ENCODE measurements at regions not wholly inside any gene's neighbourhood (a gene's known extent, or its start where the extent isn't known, plus 50 kb on each side); places are given as distances from the start of the nearest gene placed in this dataset.
"Not testable (repeated sequence)": the region's sequence is repeated elsewhere in the genome, so short reads cannot be mapped to it uniquely, and the experiment has no call there.

DNA sequence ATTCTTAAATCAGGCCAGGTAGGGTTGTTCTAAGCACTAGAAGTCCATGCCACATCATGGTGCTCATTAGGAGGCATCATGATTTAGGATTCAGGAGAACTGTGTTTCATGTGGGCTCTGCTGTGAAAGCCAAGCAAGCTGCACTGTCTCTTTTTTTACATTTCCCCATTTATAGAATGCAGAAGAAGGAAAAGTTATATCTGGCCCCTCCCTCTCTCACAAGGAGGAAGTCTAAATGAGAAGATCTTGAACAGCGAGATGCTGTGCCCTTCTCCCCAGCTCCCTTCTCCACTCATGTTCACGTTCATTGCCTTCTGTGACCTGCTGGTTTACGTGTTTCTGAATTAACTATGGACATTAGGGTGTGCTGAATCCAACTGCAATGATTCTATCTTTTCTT is 178.5 kb upstream of the RASGRP1 start:
- DNase-seq: no peak
- no peak for ATAC-seq

DNA sequence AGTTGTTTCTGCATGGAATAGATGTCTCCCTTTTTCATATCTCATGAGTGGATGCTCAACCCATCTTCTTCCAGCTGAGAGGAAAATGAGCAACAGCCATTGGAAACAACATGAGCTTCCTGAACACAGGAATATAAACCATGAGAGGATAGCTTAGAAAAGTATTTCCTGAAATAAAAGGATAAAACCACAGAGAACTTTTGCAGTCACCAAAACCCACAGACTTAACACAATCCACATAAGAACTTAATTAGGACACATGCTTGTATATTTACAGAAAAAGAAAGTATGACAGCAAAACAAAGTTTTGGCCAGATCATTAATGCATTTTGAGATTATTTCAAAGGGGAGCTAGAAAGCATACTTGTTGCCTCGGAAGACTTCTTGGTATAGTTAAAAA is 180.5 kb upstream of the RASGRP1 start:
- no peak for DNase-seq
- no peak for ATAC-seq

DNA sequence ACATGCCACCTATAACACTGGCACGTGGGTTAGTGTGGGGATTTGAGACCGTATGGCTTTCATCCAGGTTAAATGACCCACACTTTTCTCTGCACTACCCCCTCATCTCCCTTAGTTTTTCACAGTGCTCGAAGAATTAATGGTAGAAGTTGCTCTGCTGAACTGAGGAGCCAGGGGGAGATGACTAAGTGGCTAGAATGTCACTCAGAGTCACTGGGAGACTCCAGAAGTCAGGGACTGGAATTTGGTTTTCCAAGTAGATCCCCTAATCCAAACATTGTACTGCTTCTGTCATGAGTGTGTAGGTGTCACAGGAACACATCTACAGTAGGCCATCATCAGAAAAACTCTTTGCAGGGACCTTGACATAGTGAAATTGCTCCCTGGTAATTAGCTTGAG is 181.0 kb upstream of the RASGRP1 start:
- no peak for DNase-seq
- ATAC-seq: no peak

DNA sequence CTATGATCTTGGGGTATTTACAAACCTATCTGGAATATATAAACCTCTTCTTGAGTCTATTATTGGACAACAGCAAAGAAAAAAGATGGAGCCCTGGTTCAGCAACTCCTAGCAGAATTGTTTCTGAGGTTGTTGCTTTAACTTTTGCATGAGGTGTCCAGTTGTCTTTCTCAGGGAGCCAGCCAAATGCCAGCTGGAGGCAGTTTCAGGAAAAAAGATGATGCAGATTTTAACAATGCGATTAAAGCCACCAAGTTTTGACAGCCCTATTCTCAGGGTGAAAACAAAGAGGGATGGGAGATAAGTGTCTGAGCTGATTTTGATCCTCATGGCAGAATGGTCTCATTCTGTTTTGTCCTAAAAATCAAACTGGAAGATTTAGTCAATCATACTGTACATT is 181.6 kb upstream of the RASGRP1 start:
- ATAC-seq: no peak
- DNase-seq: no peak

DNA sequence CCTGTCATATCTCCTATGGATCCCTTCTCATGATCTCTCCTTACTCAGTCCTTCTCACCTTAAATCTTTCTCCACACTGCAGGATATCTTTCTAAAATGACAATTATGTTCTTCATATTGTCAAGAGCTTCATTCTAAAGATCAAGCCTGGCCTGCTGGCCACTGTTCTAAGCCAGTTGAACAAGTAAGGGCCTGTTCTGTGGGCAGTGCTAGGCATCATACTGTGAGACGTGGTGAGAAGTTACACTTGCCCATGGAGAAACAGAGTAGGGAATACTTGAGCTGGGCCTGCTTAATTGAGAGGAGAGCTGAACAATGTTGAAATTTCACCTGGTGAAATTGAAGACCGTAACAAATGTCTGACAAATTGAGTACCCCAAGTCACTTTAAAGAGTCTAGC is 184.1 kb upstream of the RASGRP1 start:
- no peak for ATAC-seq
- DNase-seq: no peak

DNA sequence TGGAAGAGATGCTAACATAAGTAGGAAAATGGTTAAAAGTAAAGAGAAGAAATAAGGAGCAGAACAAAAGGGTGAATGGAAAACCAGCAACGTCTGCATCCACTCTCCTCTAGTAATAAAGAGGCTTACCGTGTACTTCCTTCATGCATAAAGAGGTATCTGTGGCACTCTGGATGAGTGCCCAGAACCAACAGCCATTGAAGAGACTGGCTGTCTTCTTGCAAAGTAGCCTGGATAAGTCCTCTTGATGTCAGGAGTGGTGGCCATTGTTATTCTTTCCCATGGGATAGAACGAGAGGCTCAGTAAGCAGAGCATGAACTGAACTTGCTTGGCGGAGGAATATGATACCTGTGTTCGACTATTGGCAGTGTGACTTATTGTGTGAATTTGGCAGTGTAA is 186.2 kb upstream of the RASGRP1 start:
- DNase-seq (no peak), ATAC-seq (no peak)

DNA sequence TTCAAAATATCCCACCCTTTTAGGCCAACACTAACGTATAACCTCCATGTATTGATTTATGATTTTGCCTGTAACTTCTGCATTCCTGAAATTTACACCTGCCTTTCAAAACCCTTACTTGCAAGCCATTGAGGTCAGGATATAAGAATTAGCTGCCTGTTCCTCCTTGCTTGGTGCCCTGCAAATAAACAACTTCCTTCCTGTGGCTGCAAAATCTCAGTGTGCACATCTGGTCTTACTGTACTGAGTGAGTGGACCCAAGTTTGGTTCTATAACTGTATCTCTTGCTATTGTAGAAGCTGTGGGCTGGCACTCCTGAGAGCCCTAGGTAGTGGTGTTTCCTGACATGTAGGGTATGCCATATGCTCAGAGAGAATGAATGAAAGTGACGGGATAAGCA is 191.1 kb upstream of the RASGRP1 start:
- ATAC-seq (no peak), DNase-seq (no peak)

DNA sequence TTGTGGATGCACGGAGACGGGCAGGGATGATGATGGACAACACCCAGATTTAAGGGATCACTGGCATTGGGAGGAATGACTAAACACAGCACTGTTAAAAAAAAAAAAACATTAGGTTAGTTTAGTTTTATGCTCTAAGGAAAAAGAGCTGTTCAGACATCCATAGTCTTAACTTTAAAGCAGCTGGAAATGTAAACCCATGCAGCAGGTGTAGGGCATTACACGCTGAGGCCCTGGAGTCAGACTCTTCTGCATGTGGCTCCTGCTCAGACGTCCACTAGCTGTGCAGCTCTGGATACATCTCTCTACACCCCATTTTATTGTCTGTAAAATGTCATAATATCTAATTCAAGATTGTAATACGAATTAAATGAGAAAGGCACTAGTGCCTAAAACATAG is 191.8 kb upstream of the RASGRP1 start:
- no peak for ATAC-seq
- no peak for DNase-seq

DNA sequence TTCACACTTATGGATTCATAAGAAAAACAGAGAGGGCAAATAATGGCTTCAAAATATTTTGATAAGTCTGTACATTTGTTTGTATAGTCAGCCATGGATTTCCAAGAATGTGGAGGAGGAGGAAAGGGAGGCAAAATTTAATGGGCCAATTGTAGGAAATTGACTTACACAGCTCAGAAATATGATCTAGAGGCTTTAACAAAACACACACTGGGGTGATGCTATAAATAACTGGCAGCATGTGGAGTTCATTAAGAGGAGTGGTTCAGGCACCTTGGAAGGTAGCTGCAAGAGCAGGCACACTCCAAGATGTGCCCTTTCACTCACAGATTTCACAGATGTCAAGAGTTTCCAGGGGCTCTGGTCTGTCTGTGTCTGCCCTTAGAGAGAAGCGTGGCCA is 193.4 kb upstream of the RASGRP1 start:
- DNase-seq (no peak), ATAC-seq (no peak)

DNA sequence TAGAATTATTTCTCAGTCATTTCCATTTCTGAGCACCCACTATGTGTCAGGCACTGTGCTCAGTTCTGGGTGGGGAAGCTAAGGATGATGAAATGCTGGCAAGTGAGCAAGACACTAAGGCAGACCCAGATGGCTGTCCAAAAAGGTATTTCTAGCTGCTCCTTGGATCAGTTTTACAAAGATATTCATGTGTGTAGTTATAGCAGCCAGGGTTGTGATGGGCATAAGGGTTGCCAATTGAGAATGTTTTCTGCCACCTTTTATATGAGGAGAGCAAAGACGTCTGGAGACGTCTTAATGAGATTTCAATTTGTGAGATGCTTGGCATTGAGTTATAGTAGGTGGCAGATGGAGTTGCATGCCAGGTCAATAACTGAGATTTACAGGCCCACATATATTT is 197.1 kb upstream of the RASGRP1 start:
- ATAC-seq (no peak), DNase-seq (no peak)

DNA sequence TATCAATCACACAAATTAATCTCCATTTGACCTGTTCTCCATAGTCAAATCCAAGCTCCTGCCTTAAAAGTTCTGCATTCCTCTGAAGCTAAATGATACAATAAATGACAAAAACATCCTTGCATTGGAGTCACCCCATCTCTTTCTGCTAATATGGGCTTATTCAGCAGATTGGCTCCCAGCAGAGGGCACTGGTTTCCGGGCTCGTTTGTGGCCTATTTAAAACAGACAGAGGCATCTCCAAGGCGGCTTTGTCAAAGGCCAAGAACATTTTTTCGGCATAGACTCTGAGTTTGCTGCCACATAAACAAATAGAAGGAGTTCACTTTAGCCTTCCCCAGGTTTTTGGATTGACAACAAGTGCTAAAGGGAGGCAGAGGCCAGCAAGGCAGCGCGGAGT is 204.4 kb upstream of the RASGRP1 start:
- ATAC-seq (no peak), DNase-seq (no peak)

DNA sequence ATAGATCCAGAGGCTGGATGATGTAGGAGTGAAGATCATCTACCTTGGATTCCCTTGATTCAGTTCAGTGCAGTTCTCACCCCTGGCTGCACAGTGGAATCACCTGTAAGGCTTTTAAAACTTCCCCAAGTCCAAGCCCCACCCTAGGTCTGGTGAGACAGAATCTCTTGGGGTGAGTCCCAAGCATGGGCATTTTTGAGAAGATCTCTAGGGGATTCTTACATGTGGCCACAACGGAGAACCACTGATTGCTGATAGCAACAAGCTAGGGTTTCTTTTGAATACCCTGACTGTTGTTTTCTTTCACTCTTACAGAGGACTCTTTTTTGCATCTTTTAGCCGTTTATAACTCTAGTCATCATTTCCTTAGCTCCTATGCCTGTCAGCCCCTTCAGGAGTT is 204.9 kb upstream of the RASGRP1 start:
- DNase-seq (no peak), ATAC-seq (no peak)

DNA sequence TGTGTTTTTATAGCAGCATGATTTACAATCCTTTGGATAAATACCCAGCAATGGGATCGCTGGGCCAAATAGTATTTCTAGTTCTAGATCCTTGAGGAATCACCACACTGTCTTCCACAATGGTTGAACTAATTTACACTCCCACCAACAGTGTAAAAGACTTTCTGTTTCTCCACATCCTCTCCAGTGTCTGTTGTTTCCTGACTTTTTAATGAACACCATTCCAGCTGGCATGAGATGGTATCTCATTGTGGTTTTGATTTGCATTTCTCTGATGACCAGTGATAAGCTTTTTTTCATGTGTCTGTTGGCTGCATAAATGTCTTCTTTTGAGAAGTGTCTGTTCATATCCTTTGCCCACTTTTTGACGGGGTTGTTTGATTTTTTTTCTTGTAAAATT is 209.5 kb upstream of the RASGRP1 start:
- not testable (repeated sequence) for ATAC-seq, DNase-seq

DNA sequence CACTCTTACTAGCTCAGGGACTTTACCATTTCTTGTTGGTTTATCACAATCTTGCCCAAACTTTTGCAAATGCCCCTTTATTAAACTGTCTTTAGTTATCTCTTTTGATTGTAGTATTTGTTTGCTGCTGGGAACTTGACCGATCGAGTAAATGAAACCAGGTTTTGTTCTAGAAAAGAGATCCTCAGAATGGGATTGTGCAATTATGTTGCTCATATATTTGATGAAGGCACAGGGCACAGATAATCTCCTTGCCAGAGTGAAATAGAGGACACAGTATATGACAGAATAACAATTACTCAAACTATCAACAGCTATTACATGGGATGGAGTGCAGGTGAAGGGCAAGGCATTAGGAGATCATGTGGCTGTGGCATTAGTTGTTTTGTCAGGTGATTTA is 216.6 kb upstream of the RASGRP1 start:
- ATAC-seq (no peak), DNase-seq (no peak)

DNA sequence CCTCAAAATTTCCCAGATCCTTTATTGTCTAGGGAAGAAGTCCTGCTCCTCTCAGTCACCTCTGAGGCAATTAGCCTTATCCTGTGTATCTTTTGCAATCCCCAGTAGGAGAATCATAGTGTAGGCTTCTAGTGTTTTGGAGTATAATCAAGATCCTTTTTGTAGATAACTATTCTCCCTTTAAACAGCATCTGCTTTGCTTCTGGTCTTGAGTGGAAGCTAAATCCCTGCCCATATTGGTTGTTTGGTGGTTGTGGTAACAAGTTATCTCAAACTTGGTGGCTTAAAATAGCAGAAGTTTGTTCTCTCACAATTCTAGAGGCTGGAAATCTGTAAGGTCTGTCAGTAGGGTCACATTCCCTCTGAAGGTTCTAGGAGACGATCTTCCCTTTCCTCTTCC is 217.5 kb upstream of the RASGRP1 start:
- ATAC-seq (no peak), DNase-seq (no peak)

DNA sequence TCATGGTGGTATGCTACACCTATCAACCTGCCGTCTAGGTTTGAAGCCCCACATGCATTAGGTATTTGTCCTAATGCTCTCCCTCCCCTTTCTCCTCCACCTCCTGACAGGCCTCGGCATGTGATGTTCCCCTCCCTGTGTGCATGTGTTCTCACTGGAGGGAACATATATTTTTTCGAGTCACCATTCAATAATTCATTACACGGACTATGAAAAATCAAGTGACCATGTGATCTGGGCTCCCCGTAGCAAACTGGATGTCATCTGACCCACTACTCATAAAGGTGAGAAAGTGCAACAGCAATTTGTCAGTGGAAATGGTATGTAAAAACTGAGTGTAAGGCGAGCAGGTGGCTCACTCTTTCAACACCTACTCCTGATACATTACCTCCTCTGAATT is 224.3 kb upstream of the RASGRP1 start:
- ATAC-seq (no peak), DNase-seq (no peak)

DNA sequence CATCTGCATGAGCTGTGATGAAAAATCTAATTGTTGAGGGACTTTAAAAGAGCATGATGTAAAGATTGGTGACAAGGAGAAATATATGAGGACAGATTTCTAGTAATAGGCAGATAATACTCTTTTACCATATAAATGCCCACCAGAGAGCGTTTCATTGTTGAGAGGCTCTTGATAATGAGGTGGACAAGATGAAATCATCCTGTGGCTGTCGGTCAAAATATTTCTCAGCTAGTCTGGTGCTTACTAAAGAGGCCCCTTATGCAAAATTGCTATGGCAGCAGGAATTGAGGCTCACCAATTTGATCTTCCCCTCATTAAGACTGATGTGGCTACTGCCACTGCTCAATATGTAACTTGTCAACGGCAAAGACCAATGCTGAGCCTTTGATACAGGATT is 225.0 kb upstream of the RASGRP1 start:
- ATAC-seq (no peak), DNase-seq (no peak)

DNA sequence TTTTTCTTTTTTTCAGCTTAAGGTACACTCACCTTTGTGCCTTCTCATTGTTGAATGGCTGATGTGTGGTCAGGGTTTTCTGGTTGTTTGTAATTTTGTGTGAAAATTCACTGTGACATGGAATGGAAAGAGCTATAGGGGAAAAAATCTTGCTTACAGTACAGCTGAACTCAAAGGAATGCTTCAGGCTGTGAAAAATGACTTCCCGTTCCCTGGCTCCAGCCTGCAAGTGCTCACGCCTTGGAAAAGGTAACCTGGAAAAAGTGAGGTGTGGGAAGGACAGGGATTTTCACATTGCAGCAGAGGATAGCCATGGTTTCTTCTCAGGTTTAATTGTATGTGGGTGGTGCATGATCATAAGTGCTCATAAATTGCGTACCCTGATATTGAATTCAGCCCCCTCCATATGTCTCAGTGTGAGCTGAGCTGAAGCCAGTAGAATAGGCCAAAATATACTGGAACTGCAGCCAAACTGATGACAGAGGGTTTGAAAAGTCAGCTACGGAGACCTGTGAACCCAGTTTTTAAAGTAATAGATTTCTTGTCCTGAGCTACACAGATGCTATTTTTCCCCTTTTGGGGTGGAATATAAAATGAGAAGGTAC is 228.7 kb upstream of the RASGRP1 start:
- ATAC-seq (no peak), DNase-seq (no peak)

DNA sequence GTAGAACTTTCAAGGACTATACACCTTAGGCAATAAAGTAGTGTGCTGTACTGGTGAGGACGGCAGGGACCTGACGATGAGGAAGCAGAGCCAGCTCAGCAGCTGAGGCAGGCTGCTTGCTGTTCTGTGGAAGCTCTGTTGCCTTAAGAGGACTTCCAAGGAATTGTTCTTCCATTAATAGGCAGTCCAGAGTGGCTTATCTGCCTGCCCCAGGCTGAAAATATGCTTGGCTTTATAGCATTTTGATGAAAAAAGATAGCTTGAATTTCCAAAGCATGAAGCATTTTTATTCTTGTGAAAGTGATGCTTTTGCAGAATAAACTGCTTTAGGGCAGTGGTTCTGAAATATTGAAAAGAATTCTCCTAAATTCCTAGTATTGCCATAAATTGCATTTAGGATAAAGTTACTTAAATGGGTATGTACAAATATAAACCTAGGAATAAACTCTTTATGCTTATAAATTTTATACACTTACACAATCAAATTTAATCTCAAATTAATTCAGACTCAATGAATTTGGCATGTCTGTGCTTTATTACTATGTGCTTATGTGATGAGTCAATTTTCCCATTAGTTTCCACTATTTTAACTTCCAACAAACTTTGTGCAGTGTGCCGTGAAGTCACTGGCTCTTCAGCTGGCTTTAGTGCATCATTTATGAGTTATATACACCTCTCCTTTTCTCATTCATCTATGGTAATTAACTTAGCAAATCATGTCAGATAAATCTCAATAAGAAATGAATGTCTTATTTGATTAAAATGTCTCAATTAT is 231.0 kb upstream of the RASGRP1 start:
- DNase-seq (no peak), ATAC-seq (no peak)

DNA sequence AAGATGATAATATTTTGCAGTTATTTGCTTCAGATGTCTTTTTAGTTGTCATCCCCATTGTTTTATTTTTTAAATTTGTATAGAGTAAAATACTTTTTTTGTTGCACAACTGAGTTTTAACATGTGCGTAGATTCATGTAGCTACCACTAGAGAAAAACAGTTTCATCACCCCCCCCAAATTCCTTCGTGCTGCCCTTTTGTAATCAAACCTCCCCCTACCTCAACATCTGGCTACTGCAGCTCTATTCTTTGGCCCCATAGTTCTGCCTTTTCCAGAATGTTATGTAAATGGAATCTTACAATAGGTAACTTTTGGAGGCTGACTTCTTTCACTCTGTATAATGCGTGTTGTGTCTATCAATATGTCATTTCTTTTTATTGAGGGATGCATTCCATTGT is 232.0 kb upstream of the RASGRP1 start:
- ATAC-seq (no peak), DNase-seq (no peak)

DNA sequence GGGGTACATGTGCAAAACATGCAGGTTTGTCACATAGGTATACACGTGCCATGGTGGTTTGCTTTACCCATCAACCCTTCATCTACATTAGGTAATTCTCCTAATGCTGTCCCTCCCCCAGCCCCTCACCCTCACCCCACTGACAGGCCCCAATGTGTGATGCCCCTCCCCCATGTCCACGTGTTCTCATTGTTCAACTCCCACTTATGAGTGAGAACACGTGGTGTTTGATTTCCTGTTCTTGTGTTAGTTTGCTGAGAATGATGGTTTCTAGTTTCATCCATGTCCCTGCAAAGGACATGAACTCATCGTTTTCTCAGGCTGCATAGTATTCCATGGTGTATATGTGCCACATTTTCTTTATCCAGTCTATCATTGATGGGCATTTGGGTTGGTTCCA is 232.9 kb upstream of the RASGRP1 start:
- DNase-seq, ATAC-seq: not testable (repeated sequence)

DNA sequence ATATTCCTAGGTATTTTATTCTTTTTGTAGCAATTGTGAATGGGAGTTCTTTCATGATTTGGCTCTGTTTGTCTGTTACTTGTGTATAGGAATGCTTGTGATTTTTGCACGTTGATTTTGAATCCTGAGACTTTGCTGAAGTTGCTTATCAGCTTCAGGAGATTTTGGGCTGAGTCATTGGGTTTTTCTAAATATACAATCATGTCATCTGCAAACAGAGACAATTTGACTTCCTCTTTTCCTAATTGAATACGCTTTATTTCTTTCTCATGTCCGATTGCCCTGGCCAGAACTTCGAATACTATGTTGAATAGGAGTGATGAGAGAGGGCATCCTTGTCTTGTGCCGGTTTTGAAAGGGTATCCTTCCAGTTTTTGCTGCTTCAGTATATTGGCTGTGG is 234.6 kb upstream of the RASGRP1 start:
- not testable (repeated sequence) for ATAC-seq, DNase-seq

DNA sequence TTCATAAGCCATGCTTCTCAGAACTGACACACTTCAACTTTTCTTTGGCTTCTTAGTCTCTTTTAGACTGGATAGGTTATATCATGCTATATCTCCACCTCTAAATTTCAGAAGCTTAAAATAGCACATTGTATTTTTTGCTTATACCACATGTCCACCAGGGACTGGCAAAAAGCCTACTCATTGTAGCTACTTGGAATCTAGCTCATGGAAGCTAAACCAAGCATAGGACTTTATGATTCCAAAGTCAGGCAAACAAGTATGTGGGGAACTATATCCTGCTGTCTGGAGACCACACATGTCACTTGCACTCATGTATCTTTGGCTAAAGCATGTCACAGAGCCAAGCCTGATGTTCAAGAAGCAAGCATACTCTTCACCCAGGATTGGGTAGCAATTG is 245.0 kb upstream of the RASGRP1 start:
- ATAC-seq (no peak), DNase-seq (no peak)

DNA sequence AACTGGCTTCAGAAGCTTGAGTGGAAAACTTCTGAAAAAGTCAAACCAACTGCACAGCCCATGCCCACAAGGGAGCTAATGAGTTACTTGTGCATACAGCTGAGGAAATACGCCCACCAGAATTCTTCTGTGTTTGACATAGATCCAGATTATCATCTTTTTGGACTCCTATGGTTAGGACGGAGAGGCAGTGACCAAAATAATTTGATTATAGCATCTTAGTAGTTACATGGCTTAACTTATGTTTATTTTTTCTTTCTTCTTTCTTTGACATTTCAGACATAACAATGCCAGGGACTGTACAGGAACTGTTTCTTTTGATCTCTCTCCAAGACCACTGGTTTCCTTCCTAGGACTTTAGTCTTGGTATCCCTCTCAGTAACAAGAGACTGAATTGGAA is 246.1 kb upstream of the RASGRP1 start:
- DNase-seq (no peak), ATAC-seq (no peak)
